ENCODE measurements at regions not wholly inside any gene's neighbourhood (a gene's known extent, or its start where the extent isn't known, plus 50 kb on each side); places are given as distances from the start of the nearest gene placed in this dataset.

DNA sequence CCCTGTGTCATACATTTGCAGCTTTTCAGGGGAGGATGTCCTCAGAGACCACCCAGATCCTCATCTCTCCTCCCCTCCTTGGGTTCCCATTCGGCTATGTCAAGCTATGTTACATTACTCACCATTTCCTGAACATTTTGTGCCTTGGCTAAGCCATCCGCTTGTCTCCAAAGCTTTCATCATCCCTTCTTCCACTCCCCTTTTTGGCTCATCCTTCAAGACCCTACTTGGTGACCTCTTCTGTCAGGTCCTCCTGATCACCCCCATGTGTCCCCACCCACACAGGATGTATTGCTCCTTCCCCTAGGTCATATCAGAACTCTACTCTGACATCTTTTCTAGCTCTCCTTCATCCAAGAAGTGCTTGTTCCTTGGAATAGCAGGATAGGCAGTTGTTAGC is 81.8 kb downstream of the BOD1 start:
- TF ChIP-seq CTCF (IDR thresholded peaks at IDR 0.05; ENCODE audit: poor library complexity) (no peak), EZH2 (IDR thresholded peaks at IDR 0.05; ENCODE audit: borderline replicate concordance) (no peak), EZH2phosphoT487 (IDR thresholded peaks at IDR 0.05; ENCODE audit: low read depth, severe bottlenecking, unreplicated experiment) (no peak)

Data from hepatocyte (in vitro differentiated cells).